H9 (cell line): ENCODE measurements at regions not wholly inside any gene's neighbourhood (a gene's known extent, or its start where the extent isn't known, plus 50 kb on each side); places are given as distances from the start of the nearest gene placed in this dataset.

ENCODE experiments used
- DNase-seq: peaks from one replicate; pipeline ENCODE4 v3.0.0-alpha.2; 2017
- H2AFZ ChIP-seq: one replicate; pipeline ENCODE4 v1.6.1; 2013; ENCODE audit warnings: mild to moderate bottlenecking, low read length, control low read depth, moderate library complexity
- H2AK5ac ChIP-seq: 2 replicates; pipeline ENCODE4 v1.6.1; 2013; ENCODE audit warnings: low read length, control low read depth, mixed read lengths; ENCODE audit not compliant: insufficient read length
- H2BK120ac ChIP-seq: one replicate; pipeline ENCODE4 v1.6.1; 2013; ENCODE audit warnings: low read depth, mild to moderate bottlenecking, low read length, control low read depth, inconsistent platforms; ENCODE audit not compliant: poor library complexity, severe bottlenecking
- H2BK12ac ChIP-seq: 2 replicates; pipeline ENCODE4 v1.6.1; 2013; ENCODE audit warnings: low read length, control low read depth, mixed read lengths, low read depth; ENCODE audit not compliant: insufficient read length
- H2BK15ac ChIP-seq: 2 replicates; pipeline ENCODE4 v1.6.1; 2013; ENCODE audit warnings: low read depth, low read length, control low read depth
- H2BK20ac ChIP-seq: one replicate; pipeline ENCODE4 v1.6.1; 2013; ENCODE audit warnings: low read depth, mild to moderate bottlenecking, low read length, control low read depth, inconsistent platforms; ENCODE audit not compliant: poor library complexity, severe bottlenecking
- H2BK5ac ChIP-seq: 2 replicates; pipeline ENCODE4 v1.6.1; 2013; ENCODE audit warnings: low read length, control low read depth, mixed read lengths; ENCODE audit not compliant: insufficient read length
- H3K14ac ChIP-seq: 2 replicates; pipeline ENCODE4 v1.6.1; 2013; ENCODE audit warnings: low read length, control low read depth; ENCODE audit not compliant: insufficient read depth
- H3K18ac ChIP-seq: 2 replicates; pipeline ENCODE4 v1.6.1; 2013; ENCODE audit warnings: low read depth, mild to moderate bottlenecking, mixed read lengths, low read length, control low read depth; ENCODE audit not compliant: insufficient read length
- H3K23ac ChIP-seq: 2 replicates; pipeline ENCODE4 v1.6.1; 2013; ENCODE audit warnings: low read length, control low read depth, mixed read lengths, low read depth; ENCODE audit not compliant: insufficient read length
- H3K23me2 ChIP-seq: 2 replicates; pipeline ENCODE4 v1.6.1; 2013; ENCODE audit warnings: low read depth, mild to moderate bottlenecking, mixed read lengths, low read length, control low read depth; ENCODE audit not compliant: insufficient read length, poor library complexity, severe bottlenecking
- H3K27ac ChIP-seq: 2 replicates; pipeline ENCODE4 v1.5.1; 2013; ENCODE audit warnings: low read length, control low read depth, mixed read lengths, low read depth; ENCODE audit not compliant: insufficient read length
- H3K27me3 ChIP-seq: 2 replicates; pipeline ENCODE4 v1.6.1; 2013; ENCODE audit warnings: low read length, control low read depth, inconsistent platforms; ENCODE audit not compliant: insufficient read depth
- H3K4ac ChIP-seq: 2 replicates; pipeline ENCODE4 v1.6.1; 2013; ENCODE audit warnings: low read depth, mild to moderate bottlenecking, control low read depth, inconsistent platforms, low read length, moderate library complexity
- H3K4me1 ChIP-seq: 2 replicates; pipeline ENCODE4 v1.6.1; 2013; ENCODE audit warnings: low read length, control low read depth, inconsistent platforms; ENCODE audit not compliant: insufficient read depth
- H3K4me2 ChIP-seq: 2 replicates; pipeline ENCODE4 v1.6.1; 2013; ENCODE audit warnings: low read length, control low read depth, mixed read lengths; ENCODE audit not compliant: insufficient read length, insufficient read depth
- H3K56ac ChIP-seq: 2 replicates; pipeline ENCODE4 v1.6.1; 2013; ENCODE audit warnings: low read depth, mild to moderate bottlenecking, mixed read lengths, low read length, control low read depth; ENCODE audit not compliant: insufficient read length
- H3K79me1 ChIP-seq: 2 replicates; pipeline ENCODE4 v1.6.1; 2013; ENCODE audit warnings: low read depth, mild to moderate bottlenecking, moderate library complexity, low read length, control low read depth, inconsistent platforms; ENCODE audit not compliant: insufficient read depth, poor library complexity, severe bottlenecking
- H3K79me2 ChIP-seq: 2 replicates; pipeline ENCODE4 v1.6.1; 2013; ENCODE audit warnings: low read length, control low read depth, inconsistent platforms; ENCODE audit not compliant: insufficient read depth
- H3K9ac ChIP-seq: 2 replicates; pipeline ENCODE4 v1.6.1; 2013; ENCODE audit warnings: low read length, control low read depth, mixed read lengths; ENCODE audit not compliant: insufficient read length; ENCODE audit errors: extremely low read depth
- H3K9me3 ChIP-seq: one replicate; pipeline ENCODE4 v1.6.1; 2013; ENCODE audit warnings: low read depth, low read length, inconsistent platforms; ENCODE audit not compliant: control insufficient read depth
- H3T11ph ChIP-seq: one replicate; pipeline ENCODE4 v1.6.1; 2013; ENCODE audit warnings: mild to moderate bottlenecking, low read length, control low read depth, inconsistent platforms
- H4K20me1 ChIP-seq: one replicate; pipeline ENCODE4 v1.6.1; 2013; ENCODE audit not compliant: control insufficient read depth, insufficient read length, insufficient read depth
- H4K5ac ChIP-seq: 2 replicates; pipeline ENCODE4 v1.6.1; 2013; ENCODE audit warnings: low read depth, mild to moderate bottlenecking, mixed read lengths, low read length, control low read depth; ENCODE audit not compliant: insufficient read length
- H4K8ac ChIP-seq: replicated peaks from 2 replicates; pipeline ENCODE4 v1.6.1; 2013; ENCODE audit warnings: low read length, control low read depth, mixed read lengths, low read depth; ENCODE audit not compliant: insufficient read length
- H4K91ac ChIP-seq: 2 replicates; pipeline ENCODE4 v1.6.1; 2013; ENCODE audit warnings: low read depth, mild to moderate bottlenecking, moderate library complexity, mixed read lengths, low read length, control low read depth; ENCODE audit not compliant: insufficient read length
- H3K27ac Mint-ChIP-seq, 3 experiments: 2 replicates in 2 of 3; 3 replicates in 1 of 3; pipeline ENCODE4 v1.8.0; 2020 to 2021; ENCODE audit warnings: mixed read lengths in 3 of 3, mild to moderate bottlenecking in 1 of 3, moderate library complexity in 1 of 3
- H3K27me3 Mint-ChIP-seq: 2 replicates; pipeline ENCODE4 v1.8.0; 2021; ENCODE audit warnings: low read depth, mild to moderate bottlenecking, moderate library complexity, mixed read lengths
- H3K36me3 Mint-ChIP-seq, 3 experiments: 2 replicates in 2 of 3; 3 replicates in 1 of 3; pipeline ENCODE4 v1.8.0; 2020 to 2021; ENCODE audit warnings: low read depth in 3 of 3, mixed read lengths in 3 of 3; ENCODE audit not compliant: insufficient read depth in 1 of 3
- H3K4me1 Mint-ChIP-seq, 2 experiments: 2 replicates each; pipeline ENCODE4 v1.8.0; 2020; ENCODE audit warnings: mixed read lengths in 2 of 2
- H3K4me3 Mint-ChIP-seq, 2 experiments: 2 replicates in 1 of 2; 3 replicates in 1 of 2; pipeline ENCODE4 v1.8.0; 2020 to 2021; ENCODE audit warnings: mild to moderate bottlenecking in 2 of 2, mixed read lengths in 2 of 2, moderate library complexity in 1 of 2
- H3K9me3 Mint-ChIP-seq, 2 experiments: 2 replicates in 1 of 2; 3 replicates in 1 of 2; pipeline ENCODE4 v1.8.0; 2020; ENCODE audit warnings: mild to moderate bottlenecking in 2 of 2, mixed read lengths in 2 of 2, moderate library complexity in 1 of 2
- CTCF ChIP-seq: fragments of 200-600 bp; sonication (generic); conservative IDR thresholded peaks from 3 replicates; pipeline ENCODE4 v1.8.0; 2021; ENCODE audit warnings: antibody characterized with exemption, mild to moderate bottlenecking
- WGBS: extraction: QIAGEN DNeasy Blood & Tissue Kit; methylation state at CpG from one replicate; pipeline ENCODE4 v1.1.7; 2013; ENCODE audit warnings: missing lambda C conversion rate, low lambda C conversion rate, mixed read lengths; ENCODE audit not compliant: insufficient read length; ENCODE audit errors: extremely low coverage; 5-methylcytosine and 5-hydroxymethylcytosine counted together

- no peak overlapping the region for H3K4me3 Mint-ChIP-seq
- H3K9me3 ChIP-seq: no peaks in the 10 kb centered on the region
- H3K27ac Mint-ChIP-seq: no peak overlapping the region
- no peak overlapping the region for H2BK12ac ChIP-seq
- H3K79me1 ChIP-seq: no peaks in the 10 kb centered on the region
- no peak overlapping the region for H3K4me2 ChIP-seq
- no peaks in the 10 kb centered on the region for H3K4me1 Mint-ChIP-seq
- no peaks in the 10 kb centered on the region for H3K36me3 Mint-ChIP-seq
- H3K9ac ChIP-seq: no peak overlapping the region
- no peaks in the 10 kb centered on the region for H3K9me3 Mint-ChIP-seq
- no peak overlapping the region for H3K56ac ChIP-seq
- no peak overlapping the region for H3K18ac ChIP-seq
- no peaks in the 10 kb centered on the region for H3K79me2 ChIP-seq
- H2BK15ac ChIP-seq: no peak overlapping the region
- H2AFZ ChIP-seq: no peak overlapping the region
- H3K4me1 ChIP-seq: no peaks in the 10 kb centered on the region
- H4K20me1 ChIP-seq: no peaks in the 10 kb centered on the region
- H3K27ac ChIP-seq: no peak overlapping the region
- TF ChIP-seq CTCF: no peak
- H3K27me3 Mint-ChIP-seq: no peaks in the 10 kb centered on the region
- no peak overlapping the region for H2BK5ac ChIP-seq
- no peak overlapping the region for H3T11ph ChIP-seq
- no CpG with 5 or more reads among the region's 1 CpG for WGBS
- H3K23me2 ChIP-seq: no peaks in the 10 kb centered on the region
- no peak overlapping the region for H4K5ac ChIP-seq
- H3K23ac ChIP-seq: no peak overlapping the region
- H3K4ac ChIP-seq: no peak overlapping the region
- no peak overlapping the region for H4K8ac ChIP-seq
- no peak for DNase-seq
- no peak overlapping the region for H3K14ac ChIP-seq
- H4K91ac ChIP-seq: no peak overlapping the region
- H2BK120ac ChIP-seq: no peak overlapping the region
- H2AK5ac ChIP-seq: no peak overlapping the region
- H2BK20ac ChIP-seq: no peak overlapping the region
- no peaks in the 10 kb centered on the region for H3K27me3 ChIP-seq
Observed at GRCh38 chr3:147483578-147483977, 74.4 kb downstream of the ZIC1 start.
